Occipital lobe (tissue), 1 donor: ENCODE measurements at regions not wholly inside any gene's neighbourhood (a gene's known extent, or its start where the extent isn't known, plus 50 kb on each side); places are given as distances from the start of the nearest gene placed in this dataset.
"Not testable (repeated sequence)": the region's sequence is repeated elsewhere in the genome, so short reads cannot be mapped to it uniquely, and the experiment has no call there.

ENCODE experiments used
- DNase-seq: peaks from one replicate; lab custom pipeline; 2025; lab: John Stamatoyannopoulos, UW

- DNase-seq, result no peak
Measured at GRCh38 chr19:32022731-32023563, 322.5 kb upstream of the ZNF507 start.

DNA sequence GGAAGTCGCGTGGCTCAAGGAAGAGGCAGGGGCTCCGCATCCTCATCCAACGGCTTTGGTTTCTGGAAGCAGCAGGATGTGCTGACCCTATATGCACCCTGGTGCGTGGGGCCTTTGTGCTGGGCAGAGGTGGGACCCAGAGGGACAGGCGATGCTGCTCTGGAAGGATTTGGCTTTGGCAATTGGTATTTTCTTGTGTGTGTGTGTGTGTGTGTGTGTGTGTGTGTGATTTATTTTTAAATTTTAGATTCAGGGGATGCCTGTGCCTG is 321.9 kb upstream of the ZNF507 start:
- DNase-seq, result no peak

GRCh38 chr19:32029235-32029634 is 316.2 kb upstream of the ZNF507 start:
- DNase-seq, result no peak

GRCh38 chr19:32032561-32032960 is 312.8 kb upstream of the ZNF507 start:
- no peak for DNase-seq

DNA sequence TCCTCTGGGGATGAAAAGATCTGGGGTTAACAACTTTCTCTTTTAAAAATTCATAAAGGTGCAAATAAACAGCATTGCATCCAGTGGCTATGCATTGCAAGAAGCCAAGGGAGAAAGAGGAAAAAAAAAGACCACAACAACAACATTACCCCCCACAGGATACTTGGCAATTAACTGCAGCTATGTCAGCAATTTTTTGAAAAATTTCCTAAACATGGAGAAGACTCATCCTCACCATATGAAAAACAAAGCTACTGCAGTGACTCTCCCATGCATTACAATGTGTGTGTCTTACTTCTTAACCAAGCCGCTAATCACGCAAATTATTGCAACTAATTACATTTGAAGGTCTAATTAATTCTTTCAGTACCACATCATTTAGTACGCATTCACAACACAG is 309.8 kb upstream of the ZNF507 start:
- DNase-seq, result no peak

DNA sequence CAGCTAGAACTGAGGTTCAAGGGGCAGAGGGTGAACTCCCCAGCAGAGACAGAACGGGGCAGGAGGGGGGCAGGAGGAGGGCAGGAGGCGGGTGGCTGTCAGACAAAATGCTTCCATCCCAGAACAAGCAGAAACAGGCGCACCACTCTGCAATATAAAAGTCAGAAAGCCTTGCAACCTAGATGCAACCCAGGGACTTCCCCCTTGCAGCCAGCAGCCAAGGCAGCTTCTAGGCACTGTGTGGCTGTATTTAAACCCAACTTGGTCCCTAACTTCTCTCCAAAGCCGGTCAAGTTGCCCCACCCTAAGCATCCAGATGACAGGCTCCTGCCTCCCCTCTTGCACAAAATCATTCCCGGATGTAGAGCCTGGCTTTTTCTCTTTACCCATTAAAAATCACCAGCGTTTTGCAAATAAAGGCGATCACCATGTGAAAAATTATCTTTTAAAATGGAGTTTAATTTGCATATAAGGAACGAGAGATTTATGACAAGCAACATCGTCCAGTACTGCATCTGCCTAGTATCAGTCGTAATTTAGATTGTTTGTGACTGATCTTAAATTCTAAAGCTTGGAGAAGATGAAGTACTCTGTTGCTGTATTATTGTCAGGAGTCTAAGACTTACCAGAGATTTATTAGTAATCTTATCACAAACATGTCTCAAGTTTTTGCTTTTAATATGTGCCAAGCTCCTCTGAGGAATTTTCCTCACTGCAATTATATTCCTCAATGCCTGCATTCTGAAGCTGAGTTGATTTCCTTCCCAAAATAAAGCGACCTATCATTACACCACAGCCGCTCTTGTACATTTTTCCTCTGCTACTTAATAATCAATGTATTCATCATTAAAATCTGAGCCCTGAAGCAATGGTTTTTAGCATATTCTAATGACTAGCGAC is 307.1 kb upstream of the ZNF507 start:
- no peak for DNase-seq

GRCh38 chr19:32038961-32039360 is 306.4 kb upstream of the ZNF507 start:
- DNase-seq, result no peak

- DNase-seq, result no peak
Measured at GRCh38 chr19:32039440-32039839, 306.0 kb upstream of the ZNF507 start.

- no peak for DNase-seq
Measured at GRCh38 chr19:32040236-32040635, 305.2 kb upstream of the ZNF507 start.

DNA sequence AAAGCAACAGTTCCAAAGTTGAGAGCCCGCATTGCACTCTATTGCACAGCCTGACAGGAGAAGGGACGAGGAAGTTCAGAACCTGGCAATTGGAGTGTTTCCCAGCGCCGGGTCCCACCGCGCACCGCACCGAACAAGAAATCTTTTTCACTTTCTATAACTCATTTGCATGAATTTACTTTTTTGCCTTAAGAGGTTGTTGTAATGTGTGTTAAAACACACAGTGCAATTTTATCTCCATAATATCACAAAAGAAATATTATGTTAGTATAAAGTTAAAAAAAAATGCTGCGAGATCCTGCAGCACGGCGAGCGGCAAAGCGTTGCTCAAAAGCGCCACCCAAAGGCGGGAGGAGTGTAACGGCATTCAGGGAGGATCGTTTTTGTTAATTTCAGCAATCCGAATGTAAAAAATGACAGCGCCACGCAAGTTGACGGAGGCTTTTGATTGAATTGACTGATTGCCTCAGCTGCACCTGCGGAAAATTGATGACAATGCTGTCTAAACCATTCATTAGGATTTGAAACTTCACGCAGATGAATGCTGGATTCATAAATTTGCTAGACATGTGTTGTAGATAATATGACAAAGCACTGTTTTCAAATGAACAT is 303.6 kb upstream of the ZNF507 start:
- DNase-seq, result no peak

DNA sequence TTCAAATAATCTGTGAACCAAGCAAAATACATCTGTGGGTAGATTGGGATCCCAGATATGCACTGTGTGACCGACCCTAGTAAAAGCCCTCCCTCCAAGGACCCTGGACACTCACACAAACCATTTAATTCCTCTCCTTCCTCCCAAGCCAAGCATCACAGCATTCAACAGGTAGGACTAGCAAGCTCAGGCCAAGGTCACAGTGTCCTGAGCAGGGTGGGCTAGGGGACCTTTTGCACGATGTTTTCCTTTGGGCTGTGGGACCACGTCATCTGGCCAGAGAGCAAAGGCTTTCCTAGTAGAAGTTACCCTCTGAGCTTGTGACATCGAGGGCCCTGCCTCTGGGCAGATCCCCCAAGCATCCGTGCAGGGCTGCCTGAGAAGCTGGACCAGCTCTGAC is 297.6 kb upstream of the ZNF507 start:
- DNase-seq, result no peak

- DNase-seq, result no peak
Measured at GRCh38 chr19:32053376-32053775, 292.0 kb upstream of the ZNF507 start.

DNA sequence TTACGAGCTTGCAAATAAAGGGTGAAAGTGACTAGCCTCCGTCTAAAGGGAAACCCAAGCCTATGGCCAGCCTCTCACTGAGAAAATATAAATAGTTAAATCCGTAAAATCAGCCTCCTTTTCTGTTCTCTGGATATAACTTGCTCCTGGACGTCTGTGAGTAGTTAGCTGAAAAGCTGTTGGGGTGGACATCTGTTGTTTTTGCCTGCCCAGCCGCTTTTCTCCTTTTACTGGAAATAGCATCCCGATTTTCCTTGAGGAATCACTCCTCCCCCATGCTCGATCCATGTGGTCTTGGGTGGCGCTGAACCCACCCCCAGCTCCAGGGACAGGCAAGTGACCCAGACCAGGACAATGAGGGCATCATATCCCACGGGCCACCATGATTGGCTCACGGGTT is 291.5 kb upstream of the ZNF507 start:
- no peak for DNase-seq

GRCh38 chr19:32058131-32058530 is 287.3 kb upstream of the ZNF507 start:
- DNase-seq, result no peak

- no peak for DNase-seq
Measured at GRCh38 chr19:32061315-32061714, 284.1 kb upstream of the ZNF507 start.

DNA sequence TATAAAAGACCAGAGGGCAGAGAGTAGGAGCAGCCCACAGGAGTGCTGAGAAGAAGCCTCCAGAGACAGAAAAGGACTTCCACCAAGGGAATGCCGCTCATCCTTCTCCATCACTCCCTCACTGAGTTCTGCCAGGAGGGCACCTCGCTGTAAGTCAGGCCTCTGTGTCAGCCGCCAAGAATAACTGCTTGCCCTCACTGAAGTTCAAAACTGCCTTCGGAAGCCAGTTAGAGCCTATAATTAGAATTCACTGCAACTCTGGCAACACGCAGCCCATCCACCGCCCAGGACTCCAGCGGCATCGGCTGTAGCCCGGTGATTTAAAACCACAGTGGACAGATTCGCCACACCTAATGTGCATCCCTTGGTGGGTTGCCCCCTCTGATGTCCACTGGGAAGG is 281.8 kb upstream of the ZNF507 start:
- DNase-seq, result no peak

GRCh38 chr19:32066056-32066455 is 279.4 kb upstream of the ZNF507 start:
- no peak for DNase-seq

GRCh38 chr19:32067685-32068084 is 277.7 kb upstream of the ZNF507 start:
- DNase-seq, result no peak

GRCh38 chr19:32068793-32069192 is 276.6 kb upstream of the ZNF507 start:
- no peak for DNase-seq

DNA sequence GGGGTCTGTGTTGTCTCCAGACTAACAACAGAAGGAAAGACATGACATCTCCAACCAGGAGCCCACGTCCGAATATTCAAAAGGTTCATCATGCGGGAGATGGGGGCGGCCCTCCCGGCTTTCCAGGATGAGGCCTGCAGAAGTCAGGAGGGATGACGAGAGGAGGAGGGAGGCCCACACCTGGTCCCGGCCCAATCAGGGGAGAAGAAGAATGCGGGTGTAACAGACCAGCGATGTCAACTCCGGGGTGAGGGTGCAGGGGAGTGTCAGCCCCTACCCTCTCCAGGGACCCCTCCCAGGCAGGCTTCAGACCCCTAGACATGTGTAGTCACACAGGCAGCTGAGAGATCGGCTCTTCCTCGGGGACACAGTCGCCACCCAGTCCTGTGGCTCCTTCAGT is 275.3 kb upstream of the ZNF507 start:
- DNase-seq, result no peak

DNA sequence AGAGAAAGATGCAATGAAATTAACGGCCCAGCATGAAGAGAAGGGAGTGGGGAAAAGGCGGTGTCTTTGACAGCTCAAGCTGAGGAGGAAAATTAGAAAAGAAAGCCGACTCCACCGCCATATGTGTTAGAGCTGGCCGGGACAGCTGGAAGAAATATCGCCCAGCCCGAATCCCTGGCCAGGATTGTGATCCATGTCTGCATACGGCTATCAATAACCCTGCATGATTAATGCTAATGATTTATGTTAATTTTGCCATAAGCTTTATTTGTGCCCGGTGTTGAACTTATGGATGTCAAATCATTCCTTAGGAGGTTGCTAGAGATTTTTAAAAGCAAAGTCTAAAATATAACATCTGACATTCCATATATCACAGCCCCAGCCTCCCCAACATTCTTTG is 263.4 kb upstream of the ZNF507 start:
- no peak for DNase-seq

DNA sequence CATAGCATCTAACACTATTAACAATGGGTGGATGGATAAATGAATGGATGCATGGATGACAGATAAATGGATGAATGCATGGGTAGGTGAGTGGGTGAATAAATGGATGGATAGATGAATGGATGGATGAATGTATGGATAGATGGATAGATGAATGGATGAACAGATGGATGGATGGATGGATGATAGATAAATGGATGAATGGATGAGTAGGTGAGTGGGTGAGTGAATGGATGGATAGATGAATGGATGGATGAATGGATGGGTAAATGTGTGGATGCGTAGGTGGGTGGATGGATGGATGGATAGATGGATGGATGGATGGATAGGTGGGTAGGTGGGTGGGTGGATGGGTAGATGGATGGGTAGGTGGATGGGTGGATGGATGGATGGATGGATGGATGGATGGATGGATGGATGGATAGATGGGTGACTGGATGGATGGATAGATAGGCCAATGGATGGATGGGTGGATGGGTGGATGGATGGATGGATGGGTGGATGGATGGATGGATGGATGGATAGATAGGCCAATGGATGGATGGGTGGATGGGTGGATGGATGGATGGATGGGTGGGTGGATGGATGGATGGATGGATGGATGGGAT is 260.6 kb upstream of the ZNF507 start:
- not testable (repeated sequence) for DNase-seq
